WTC11 (cell line): ENCODE measurements at regions not wholly inside any gene's neighbourhood (a gene's known extent, or its start where the extent isn't known, plus 50 kb on each side); places are given as distances from the start of the nearest gene placed in this dataset.

Experiments used
- ATAC-seq: fragments of 200-7000 bp; cut with Tn5 transposase; 2 replicates; pipeline ENCODE4 v1.10.0; 2021; ENCODE audit warnings: mild to moderate bottlenecking, moderate library complexity
- CTCF ChIA-PET: fragments of 300-600 bp; sonication (Branson Sonifier 250); formaldehyde crosslinking; loops from one replicate; lab custom pipeline; 2021; ENCODE audit warnings: antibody characterized with exemption; lab: Charles Lee
- POLR2A ChIA-PET: fragments of 350-600 bp; sonication (Branson Sonifier 250); formaldehyde crosslinking; loops from one replicate; lab custom pipeline; 2021; ENCODE audit warnings: antibody characterized with exemption; lab: Charles Lee
- DNase-seq: peaks from one replicate; pipeline ENCODE4 v3.0.0; 2021; ENCODE audit warnings: low spot score
- H3K27ac Mint-ChIP-seq: 2 replicates; pipeline ENCODE4 v1.8.0; 2021; ENCODE audit warnings: mixed read lengths
- H3K27me3 Mint-ChIP-seq: 2 replicates; pipeline ENCODE4 v1.8.0; 2021; ENCODE audit warnings: low read depth, mild to moderate bottlenecking, moderate library complexity, mixed read lengths
- H3K36me3 Mint-ChIP-seq: 2 replicates; pipeline ENCODE4 v1.8.0; 2021; ENCODE audit warnings: mixed read lengths
- H3K4me1 Mint-ChIP-seq: 2 replicates; pipeline ENCODE4 v1.8.0; 2022; ENCODE audit warnings: mixed read lengths
- H3K4me3 Mint-ChIP-seq: 2 replicates; pipeline ENCODE4 v1.8.0; 2021; ENCODE audit warnings: mild to moderate bottlenecking, moderate library complexity, mixed read lengths
- H3K9me3 Mint-ChIP-seq: 2 replicates; pipeline ENCODE4 v1.8.0; 2021; ENCODE audit warnings: mixed read lengths
- ATF6 ChIP-seq: sonication (generic); formaldehyde crosslinking; IDR thresholded peaks from 2 replicates; pipeline ENCODE4 v1.8.1; 2023; ENCODE audit warnings: mild to moderate bottlenecking, missing genetic modification reagents
- CREB1 ChIP-seq: sonication (generic); formaldehyde crosslinking; IDR thresholded peaks from 2 replicates; pipeline ENCODE4 v1.8.0; 2023; ENCODE audit warnings: mild to moderate bottlenecking, missing genetic modification reagents
- CTCF ChIP-seq: fragments of 200-600 bp; IDR thresholded peaks from 2 replicates; pipeline ENCODE4 v1.8.0; 2022; ENCODE audit warnings: antibody characterized with exemption
- ERG ChIP-seq: fragments of 250-450 bp; sonication (Bioruptor Pico); IDR thresholded peaks from 2 replicates; pipeline ENCODE4 v1.8.0; 2021; ENCODE audit warnings: mild to moderate bottlenecking
- ESRRA ChIP-seq: sonication (generic); formaldehyde crosslinking; IDR thresholded peaks from 2 replicates; pipeline ENCODE4 v1.8.1; 2022; ENCODE audit warnings: mild to moderate bottlenecking, missing genetic modification reagents, borderline replicate concordance
- JUN ChIP-seq: sonication (generic); formaldehyde crosslinking; IDR thresholded peaks from 2 replicates; pipeline ENCODE4 v1.8.0; 2023; ENCODE audit warnings: mild to moderate bottlenecking, missing genetic modification reagents
- NFATC4 ChIP-seq: fragments of 250-450 bp; sonication (Bioruptor Pico); IDR thresholded peaks from 2 replicates; pipeline ENCODE4 v1.9.0; 2021; ENCODE audit warnings: mild to moderate bottlenecking
- NFYB ChIP-seq: sonication (generic); formaldehyde crosslinking; conservative IDR thresholded peaks from 2 replicates; pipeline ENCODE4 v1.8.0; 2022; ENCODE audit warnings: low read depth, missing genetic modification reagents
- NR3C1 ChIP-seq: sonication (generic); formaldehyde crosslinking; conservative IDR thresholded peaks from 2 replicates; pipeline ENCODE4 v1.8.1; 2023; ENCODE audit warnings: low read depth, mild to moderate bottlenecking, missing genetic modification reagents
- PRDM15 ChIP-seq: sonication (generic); formaldehyde crosslinking; IDR thresholded peaks from 2 replicates; pipeline ENCODE4 v1.8.0; 2022; ENCODE audit warnings: missing genetic modification reagents
- SMAD4 ChIP-seq: sonication (generic); formaldehyde crosslinking; IDR thresholded peaks from 2 replicates; pipeline ENCODE4 v1.8.0; 2022; ENCODE audit warnings: mild to moderate bottlenecking, missing genetic modification reagents
- STAT6 ChIP-seq: sonication (generic); formaldehyde crosslinking; conservative IDR thresholded peaks from 2 replicates; pipeline ENCODE4 v1.8.1; 2023; ENCODE audit warnings: mild to moderate bottlenecking, low read depth, missing genetic modification reagents, moderate library complexity
- TCF7 ChIP-seq: sonication (generic); formaldehyde crosslinking; IDR thresholded peaks from 2 replicates; pipeline ENCODE4 v1.8.0; 2022; ENCODE audit warnings: mild to moderate bottlenecking, low read depth, missing genetic modification reagents, moderate library complexity
- ZBTB21 ChIP-seq: sonication (generic); formaldehyde crosslinking; IDR thresholded peaks from 2 replicates; pipeline ENCODE4 v1.8.1; 2023; ENCODE audit warnings: mild to moderate bottlenecking, missing genetic modification reagents, borderline replicate concordance
- ZBTB43 ChIP-seq: sonication (generic); formaldehyde crosslinking; IDR thresholded peaks from 2 replicates; pipeline ENCODE4 v1.8.1; 2023; ENCODE audit warnings: mild to moderate bottlenecking, missing genetic modification reagents
- ZNF263 ChIP-seq: sonication (generic); formaldehyde crosslinking; IDR thresholded peaks from 2 replicates; pipeline ENCODE4 v1.8.1; 2022; ENCODE audit warnings: low read depth, mild to moderate bottlenecking, moderate library complexity, missing genetic modification reagents
- TF ChIP-seq, protein P1 (sequence below): sonication (generic); formaldehyde crosslinking; IDR thresholded peaks from 2 replicates; pipeline ENCODE4 v1.8.1; 2022; ENCODE audit warnings: low read depth, mild to moderate bottlenecking, moderate library complexity, missing genetic modification reagents, borderline replicate concordance
- TF ChIP-seq, protein P2 (sequence below): sonication (generic); formaldehyde crosslinking; IDR thresholded peaks from 2 replicates; pipeline ENCODE4 v1.8.0; 2023; ENCODE audit warnings: missing genetic modification reagents, mild to moderate bottlenecking, borderline replicate concordance

GRCh38 chr12:115712676-115713075 is 564.8 kb downstream of the MED13L start (continued):
- TF ChIP-seq PRDM15 (CRISPR knock-in tag) (no peak), CREB1 (no peak), ESRRA (no peak), ZBTB21 (no peak), NFATC4 (CRISPR knock-in tag) (no peak), NR3C1 (CRISPR knock-in tag) (no peak), ZNF263 (no peak), JUN (no peak)
- TF ChIP-seq, protein P1, sequence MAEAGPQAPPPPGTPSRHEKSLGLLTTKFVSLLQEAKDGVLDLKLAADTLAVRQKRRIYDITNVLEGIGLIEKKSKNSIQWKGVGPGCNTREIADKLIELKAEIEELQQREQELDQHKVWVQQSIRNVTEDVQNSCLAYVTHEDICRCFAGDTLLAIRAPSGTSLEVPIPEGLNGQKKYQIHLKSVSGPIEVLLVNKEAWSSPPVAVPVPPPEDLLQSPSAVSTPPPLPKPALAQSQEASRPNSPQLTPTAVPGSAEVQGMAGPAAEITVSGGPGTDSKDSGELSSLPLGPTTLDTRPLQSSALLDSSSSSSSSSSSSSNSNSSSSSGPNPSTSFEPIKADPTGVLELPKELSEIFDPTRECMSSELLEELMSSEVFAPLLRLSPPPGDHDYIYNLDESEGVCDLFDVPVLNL (CRISPR knock-in tag): no peak
- TF ChIP-seq, all 79 proteins: peak for 0

- H3K36me3 Mint-ChIP-seq: peaks cover 4% of the 10 kb centered on the region; the same call in 1 of the 2 replicates
- POLR2A ChIA-PET: no interaction called here
- no peak for TF ChIP-seq TCF7
- TF ChIP-seq STAT6 (CRISPR knock-in tag): no peak
- TF ChIP-seq NR3C1 (CRISPR knock-in tag): no peak
- no peak for TF ChIP-seq ERG (CRISPR knock-in tag)
- TF ChIP-seq, protein P2, sequence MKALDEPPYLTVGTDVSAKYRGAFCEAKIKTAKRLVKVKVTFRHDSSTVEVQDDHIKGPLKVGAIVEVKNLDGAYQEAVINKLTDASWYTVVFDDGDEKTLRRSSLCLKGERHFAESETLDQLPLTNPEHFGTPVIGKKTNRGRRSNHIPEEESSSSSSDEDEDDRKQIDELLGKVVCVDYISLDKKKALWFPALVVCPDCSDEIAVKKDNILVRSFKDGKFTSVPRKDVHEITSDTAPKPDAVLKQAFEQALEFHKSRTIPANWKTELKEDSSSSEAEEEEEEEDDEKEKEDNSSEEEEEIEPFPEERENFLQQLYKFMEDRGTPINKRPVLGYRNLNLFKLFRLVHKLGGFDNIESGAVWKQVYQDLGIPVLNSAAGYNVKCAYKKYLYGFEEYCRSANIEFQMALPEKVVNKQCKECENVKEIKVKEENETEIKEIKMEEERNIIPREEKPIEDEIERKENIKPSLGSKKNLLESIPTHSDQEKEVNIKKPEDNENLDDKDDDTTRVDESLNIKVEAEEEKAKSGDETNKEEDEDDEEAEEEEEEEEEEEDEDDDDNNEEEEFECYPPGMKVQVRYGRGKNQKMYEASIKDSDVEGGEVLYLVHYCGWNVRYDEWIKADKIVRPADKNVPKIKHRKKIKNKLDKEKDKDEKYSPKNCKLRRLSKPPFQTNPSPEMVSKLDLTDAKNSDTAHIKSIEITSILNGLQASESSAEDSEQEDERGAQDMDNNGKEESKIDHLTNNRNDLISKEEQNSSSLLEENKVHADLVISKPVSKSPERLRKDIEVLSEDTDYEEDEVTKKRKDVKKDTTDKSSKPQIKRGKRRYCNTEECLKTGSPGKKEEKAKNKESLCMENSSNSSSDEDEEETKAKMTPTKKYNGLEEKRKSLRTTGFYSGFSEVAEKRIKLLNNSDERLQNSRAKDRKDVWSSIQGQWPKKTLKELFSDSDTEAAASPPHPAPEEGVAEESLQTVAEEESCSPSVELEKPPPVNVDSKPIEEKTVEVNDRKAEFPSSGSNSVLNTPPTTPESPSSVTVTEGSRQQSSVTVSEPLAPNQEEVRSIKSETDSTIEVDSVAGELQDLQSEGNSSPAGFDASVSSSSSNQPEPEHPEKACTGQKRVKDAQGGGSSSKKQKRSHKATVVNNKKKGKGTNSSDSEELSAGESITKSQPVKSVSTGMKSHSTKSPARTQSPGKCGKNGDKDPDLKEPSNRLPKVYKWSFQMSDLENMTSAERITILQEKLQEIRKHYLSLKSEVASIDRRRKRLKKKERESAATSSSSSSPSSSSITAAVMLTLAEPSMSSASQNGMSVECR (CRISPR knock-in tag): no peak
- no peak for TF ChIP-seq NFYB (CRISPR knock-in tag)
- TF ChIP-seq SMAD4 (CRISPR knock-in tag): no peak
- no peak for TF ChIP-seq CTCF
- no peak for TF ChIP-seq ATF6 (CRISPR knock-in tag)
- TF ChIP-seq ZBTB43: no peak
Measured at GRCh38 chr12:115710104-115710564, 567.4 kb downstream of the MED13L start.

More at GRCh38 chr12:115710104-115710564, 567.4 kb downstream of the MED13L start:
- CTCF ChIA-PET: no interaction called here
- DNase-seq (no peak), ATAC-seq (no peak)
- no peaks in the 10 kb centered on the region; the same call in 1 of the 2 replicates for H3K27me3 Mint-ChIP-seq
- H3K4me3 Mint-ChIP-seq: no peak overlapping the region
- H3K9me3 Mint-ChIP-seq: peaks cover 19% of the 10 kb centered on the region
- no peak overlapping the region for H3K27ac Mint-ChIP-seq
- H3K4me1 Mint-ChIP-seq: no peaks in the 10 kb centered on the region
